ENCODE measurements at regions not wholly inside any gene's neighbourhood (a gene's known extent, or its start where the extent isn't known, plus 50 kb on each side); places are given as distances from the start of the nearest gene placed in this dataset.

DNA sequence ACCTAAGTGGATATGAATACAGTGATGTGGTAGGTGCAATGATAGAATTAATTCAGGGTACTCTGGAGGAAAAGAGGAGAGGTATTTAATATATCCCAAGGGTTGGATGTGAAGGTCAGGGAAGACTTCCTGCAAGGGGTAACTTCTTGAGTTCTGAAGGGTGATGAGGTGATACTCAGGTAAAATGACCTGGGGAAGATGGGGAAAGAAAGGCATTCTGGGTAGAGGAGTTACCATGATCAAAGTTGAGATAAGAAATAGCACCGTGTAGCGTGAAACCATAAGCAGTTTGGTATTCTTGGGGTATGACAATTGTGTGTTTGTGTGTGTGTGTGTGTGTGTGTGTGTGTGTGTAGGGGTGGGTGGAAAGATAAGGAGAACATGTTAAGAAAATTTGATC is 270.4 kb upstream of the LCORL start:
- no peak for DNase-seq

- DNase-seq = no peak
Measured at GRCh38 chr4:18291256-18291655, 269.7 kb upstream of the LCORL start.

GRCh38 chr4:18285357-18285756 is 263.8 kb upstream of the LCORL start:
- no peak for DNase-seq

GRCh38 chr4:18278244-18278643 is 256.7 kb upstream of the LCORL start:
- DNase-seq = no peak

GRCh38 chr4:18262832-18263231 is 241.3 kb upstream of the LCORL start:
- no peak for DNase-seq

DNA sequence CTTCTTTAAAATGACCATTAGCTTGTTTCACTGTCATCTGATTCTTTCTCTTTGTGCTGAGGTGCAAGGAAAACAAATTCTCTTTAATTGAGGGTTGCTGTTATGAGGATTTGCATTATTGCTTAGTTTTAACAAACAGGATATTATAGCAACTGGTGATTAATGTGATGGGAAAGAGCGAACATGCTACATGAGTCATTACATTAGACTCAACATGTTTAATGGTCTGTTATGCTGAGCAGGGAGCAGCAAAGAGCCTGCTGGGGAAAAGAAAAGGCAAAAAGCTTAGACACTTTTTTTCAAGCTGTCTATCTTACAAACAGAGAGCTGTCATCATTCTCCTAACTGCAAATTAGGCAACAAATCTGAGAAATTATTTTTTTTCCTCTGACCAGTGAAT is 230.5 kb upstream of the LCORL start:
- no peak for DNase-seq

- DNase-seq = no peak
Measured at GRCh38 chr4:18250564-18250963, 229.0 kb upstream of the LCORL start.

DNA sequence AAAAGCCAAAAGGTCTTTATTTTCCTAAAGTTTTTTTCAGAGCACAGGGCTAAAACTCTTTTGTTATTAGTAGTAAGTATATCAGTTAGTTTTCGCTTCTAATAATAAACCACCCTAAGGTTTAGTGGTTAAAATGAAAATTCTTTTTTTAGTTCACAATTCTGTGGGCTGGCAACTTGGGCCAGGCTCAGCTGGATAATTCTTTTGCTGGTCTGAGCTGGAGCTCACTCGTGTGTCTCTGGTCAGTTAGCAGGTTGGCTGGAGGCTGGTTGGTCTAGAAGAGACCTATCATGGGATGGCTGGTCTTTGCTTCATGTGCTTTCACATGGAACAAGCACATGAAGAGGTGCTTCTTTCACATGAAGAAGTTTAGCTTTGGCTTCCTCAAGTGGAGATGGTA is 227.1 kb upstream of the LCORL start:
- no peak for DNase-seq

DNA sequence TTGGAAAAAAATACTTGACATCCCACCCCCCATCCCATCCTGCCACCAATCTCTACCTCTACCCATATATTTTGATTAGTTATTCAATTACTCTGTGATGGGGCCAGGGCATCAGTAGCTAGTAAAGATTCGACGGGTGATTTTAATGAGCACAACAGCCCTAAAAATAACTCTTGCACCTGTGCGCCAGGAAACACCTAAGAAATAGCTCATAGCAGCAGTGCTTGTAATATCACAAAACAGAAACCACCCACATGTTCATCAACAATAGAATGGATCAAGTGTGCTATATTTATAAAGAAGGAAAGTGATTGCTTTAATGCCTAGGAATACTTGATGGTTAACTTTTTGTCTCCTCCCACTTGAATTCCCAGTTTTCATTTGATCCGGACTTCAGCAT is 225.6 kb upstream of the LCORL start:
- no peak for DNase-seq

DNA sequence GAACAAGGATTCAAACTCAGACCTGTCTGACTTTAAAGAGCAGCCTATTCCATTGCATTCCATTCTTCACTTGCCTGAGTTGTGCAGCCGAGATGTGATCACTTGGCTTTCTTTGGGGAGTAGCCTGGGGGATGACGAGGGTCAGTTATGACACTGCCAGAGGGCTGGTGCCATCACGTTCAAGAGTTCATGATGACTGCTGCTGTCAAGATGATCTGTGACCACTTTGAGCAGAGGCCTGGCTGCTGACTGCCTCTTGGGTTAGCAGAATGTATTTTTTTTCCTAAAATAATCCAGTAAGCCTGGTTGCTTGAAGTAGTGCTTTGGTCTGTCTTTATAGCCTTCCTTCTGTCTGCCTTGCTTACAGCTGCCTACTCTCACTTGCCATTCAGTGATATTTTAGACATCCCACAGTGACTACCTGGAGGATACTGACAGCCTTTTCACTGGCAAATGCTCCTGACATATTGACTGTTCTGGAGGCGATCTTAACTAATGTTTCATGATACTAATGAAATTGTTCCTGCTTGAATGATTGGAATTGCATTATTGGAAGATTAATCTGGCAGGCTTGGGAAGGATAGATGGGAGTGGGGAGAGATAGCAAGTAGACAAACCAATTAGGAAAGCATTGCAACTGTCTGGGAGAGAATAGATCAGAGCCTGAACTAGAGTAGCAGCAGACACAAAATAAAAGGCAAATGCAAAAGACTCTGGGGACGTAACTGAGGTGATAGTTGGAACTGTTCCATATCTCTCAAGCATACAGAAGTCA is 221.6 kb upstream of the LCORL start:
- no peak for DNase-seq

DNA sequence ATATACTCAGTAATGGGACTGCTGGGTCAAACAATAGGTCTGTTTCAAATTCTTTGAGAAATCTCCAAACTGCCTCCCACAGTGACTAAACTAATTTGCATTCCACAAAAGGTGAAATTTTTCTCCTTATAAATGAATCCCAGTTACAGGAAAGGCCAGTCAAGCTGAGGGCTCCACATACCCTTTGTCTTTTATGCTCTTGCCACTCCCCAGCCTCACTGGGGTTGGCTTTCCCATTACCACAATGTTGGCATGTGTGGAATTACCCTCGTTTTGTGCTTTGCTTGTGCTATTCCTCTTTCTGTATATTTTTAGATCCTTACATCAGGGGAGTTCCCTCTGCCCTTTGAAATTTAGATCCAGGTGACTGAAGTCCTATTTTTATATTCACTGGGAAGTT is 220.2 kb upstream of the LCORL start:
- DNase-seq = no peak

DNA sequence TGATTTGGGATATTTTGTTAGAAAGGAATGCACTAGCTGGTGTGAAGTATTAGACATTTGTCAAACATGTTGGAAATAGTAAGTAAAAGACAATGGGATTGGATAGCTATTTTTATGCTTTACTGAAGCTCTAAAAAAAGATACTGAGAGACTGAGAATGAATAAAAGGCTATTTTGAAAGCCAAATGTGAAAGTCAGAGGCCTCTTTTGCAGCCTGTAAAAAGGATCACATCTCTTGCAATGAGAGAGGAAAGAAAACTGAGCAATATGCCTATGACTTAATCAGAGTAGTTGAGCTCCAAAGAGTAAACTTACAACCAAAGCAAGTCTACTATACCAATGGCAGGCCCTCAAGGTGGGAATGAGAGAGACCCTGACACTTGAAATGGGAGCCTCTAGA is 212.6 kb upstream of the LCORL start:
- no peak for DNase-seq

GRCh38 chr4:18231726-18232125 is 210.2 kb upstream of the LCORL start:
- no peak for DNase-seq

GRCh38 chr4:18227880-18228279 is 206.3 kb upstream of the LCORL start:
- no peak for DNase-seq

DNA sequence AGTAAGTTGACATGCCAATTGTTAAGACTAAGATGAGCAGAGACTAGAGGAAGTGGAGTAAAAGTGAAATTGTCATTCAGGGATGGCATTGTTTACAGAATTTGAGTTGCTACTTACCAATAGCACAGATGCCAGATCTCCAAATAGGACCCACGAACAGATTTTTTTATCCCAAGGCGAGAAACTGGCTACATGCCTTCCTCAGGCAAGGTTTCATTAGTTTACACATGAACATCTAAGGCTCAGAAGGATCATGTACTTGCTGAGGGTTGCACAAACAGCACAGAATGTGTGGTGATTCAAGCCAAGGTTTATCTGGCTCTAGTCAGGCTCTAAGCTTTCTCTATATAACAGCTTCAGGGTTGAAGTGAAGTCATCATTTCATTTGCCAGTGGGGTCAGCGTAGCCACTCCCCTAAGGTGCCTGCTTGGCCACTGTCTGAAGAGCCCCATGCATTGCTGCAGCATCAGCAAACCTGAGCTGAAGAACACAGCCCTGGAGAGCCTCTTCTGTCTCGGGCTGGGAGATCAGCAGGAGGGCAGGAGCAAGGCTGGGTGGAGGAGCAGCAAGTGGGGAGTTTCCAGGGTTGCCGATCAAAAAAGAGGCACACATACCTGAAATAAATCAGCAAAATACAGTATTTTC is 193.0 kb upstream of the LCORL start:
- no peak for DNase-seq

DNA sequence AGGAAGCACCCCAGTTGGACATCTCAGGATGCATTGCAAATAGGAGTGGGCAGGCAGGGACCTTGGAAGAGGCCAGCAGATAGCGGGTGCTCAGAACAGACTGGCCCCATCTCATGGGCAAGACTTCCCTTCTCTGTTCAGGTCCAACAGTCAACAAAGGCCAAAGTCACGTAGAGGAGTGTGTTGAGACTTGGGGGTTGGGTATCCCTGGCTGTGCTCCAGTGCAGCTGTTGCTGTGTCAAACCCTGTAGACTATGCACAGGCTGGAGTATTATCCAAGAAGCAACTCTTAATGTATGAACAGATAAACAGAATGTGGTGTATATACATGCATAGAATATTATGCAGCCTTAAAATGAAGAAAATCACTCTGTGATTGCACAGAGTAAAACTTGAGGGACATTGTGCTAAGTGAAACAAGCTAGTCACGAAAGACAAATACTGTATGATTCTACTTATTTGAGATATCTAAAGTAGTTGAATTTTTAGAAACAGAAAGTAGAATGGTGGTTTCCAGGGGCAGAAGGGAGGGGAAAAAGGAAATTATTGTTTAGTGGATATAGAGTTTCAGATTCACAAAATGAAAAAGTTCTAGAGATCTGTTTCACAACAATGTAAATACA is 192.1 kb upstream of the LCORL start:
- DNase-seq = no peak

GRCh38 chr4:18209448-18209847 is 187.9 kb upstream of the LCORL start:
- DNase-seq = no peak

GRCh38 chr4:18203966-18204365 is 182.4 kb upstream of the LCORL start:
- DNase-seq = no peak

DNA sequence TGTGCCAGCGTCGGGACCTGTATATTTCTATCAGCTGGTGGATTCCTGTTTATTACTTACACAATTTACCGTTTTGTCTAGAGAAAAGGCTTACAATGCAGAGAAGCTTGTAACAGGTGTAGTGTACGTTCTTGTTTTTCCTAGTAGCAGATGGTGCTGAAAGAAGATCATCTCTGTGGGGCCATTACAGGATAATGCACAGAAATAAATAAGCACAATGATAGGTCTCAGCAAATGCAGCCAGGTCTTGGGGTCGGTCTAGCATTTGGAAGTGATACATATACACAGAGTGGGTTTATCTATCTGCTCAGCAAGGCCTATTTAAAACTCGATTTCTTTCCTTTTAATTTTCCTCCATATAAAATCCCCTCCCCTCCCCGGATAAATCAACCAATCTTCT is 180.9 kb upstream of the LCORL start:
- DNase-seq = no peak

- DNase-seq = no peak
Measured at GRCh38 chr4:18201885-18202284, 180.3 kb upstream of the LCORL start.

GRCh38 chr4:18198653-18199052 is 177.1 kb upstream of the LCORL start:
- DNase-seq = no peak

- no peak for DNase-seq
Measured at GRCh38 chr4:18197467-18197866, 175.9 kb upstream of the LCORL start.

GRCh38 chr4:18194278-18194677 is 172.7 kb upstream of the LCORL start:
- DNase-seq = no peak

DNA sequence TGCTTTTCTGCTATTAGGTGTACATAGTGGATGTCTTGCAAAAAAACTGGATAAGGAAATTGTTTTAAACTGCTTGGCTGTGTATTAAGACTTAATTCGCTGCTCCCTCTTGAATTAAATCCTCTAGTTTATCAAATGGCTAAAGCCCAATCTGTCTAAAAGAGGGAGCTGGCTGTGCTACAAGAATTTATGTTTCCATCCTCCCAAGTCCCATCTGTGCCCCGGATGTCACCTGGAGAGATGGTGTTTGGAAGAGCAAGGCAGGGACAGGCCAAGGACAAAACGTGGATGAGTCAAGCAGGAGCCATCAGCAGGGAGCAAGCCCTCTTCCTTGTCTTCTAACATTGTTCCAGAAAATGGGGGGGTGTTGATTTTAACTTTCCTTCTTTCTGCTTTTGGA is 171.3 kb upstream of the LCORL start:
- DNase-seq = no peak

Data from T1000 (cell line).